Osteocyte (in vitro differentiated cells): ENCODE measurements at regions not wholly inside any gene's neighbourhood (a gene's known extent, or its start where the extent isn't known, plus 50 kb on each side); places are given as distances from the start of the nearest gene placed in this dataset.

Source experiments
- DNase-seq: peaks from one replicate; pipeline ENCODE4 v3.0.0; 2021; ENCODE audit warnings: mixed read lengths; ENCODE audit not compliant: unreplicated experiment; ENCODE audit errors: extremely low spot score
- H3K27ac Mint-ChIP-seq: one replicate; pipeline ENCODE4 v1.8.0; 2021; ENCODE audit warnings: mild to moderate bottlenecking, mixed read lengths; ENCODE audit not compliant: unreplicated experiment
- H3K27me3 Mint-ChIP-seq: one replicate; pipeline ENCODE4 v1.8.0; 2021; ENCODE audit warnings: mixed read lengths; ENCODE audit not compliant: unreplicated experiment
- H3K36me3 Mint-ChIP-seq: one replicate; pipeline ENCODE4 v1.8.0; 2021; ENCODE audit warnings: mixed read lengths; ENCODE audit not compliant: unreplicated experiment
- H3K4me1 Mint-ChIP-seq: one replicate; pipeline ENCODE4 v1.8.0; 2021; ENCODE audit warnings: mixed read lengths; ENCODE audit not compliant: unreplicated experiment
- H3K4me3 Mint-ChIP-seq: one replicate; pipeline ENCODE4 v1.8.0; 2021; ENCODE audit warnings: mild to moderate bottlenecking, moderate library complexity, mixed read lengths; ENCODE audit not compliant: unreplicated experiment
- H3K9me3 Mint-ChIP-seq: one replicate; pipeline ENCODE4 v1.8.0; 2021; ENCODE audit warnings: mixed read lengths; ENCODE audit not compliant: unreplicated experiment
- TF ChIP-seq, protein P1 (sequence below): fragments of 200-600 bp; sonication (generic); IDR thresholded peaks from 2 replicates; pipeline ENCODE4 v1.5.0; 2021; ENCODE audit warnings: antibody characterized with exemption, mild to moderate bottlenecking, moderate library complexity

DNA sequence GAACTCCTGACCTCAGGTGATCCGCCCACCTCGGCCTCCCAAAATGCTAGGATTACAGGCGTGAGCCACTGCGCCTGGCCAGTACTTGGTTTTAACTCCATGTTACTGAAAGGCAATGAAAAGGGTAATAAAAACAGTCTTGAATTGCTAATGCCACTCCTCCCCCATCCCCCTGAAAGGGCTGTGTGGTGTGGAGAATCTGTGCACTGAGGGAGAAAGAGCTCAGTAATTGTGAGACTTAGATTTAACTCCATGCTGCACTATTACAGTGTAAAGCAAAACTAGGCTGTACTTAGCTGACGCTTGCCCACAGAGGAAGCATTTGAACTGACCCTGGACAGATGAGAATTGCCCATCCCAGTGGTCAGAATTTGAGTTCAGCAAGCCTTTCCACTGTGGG lies 1662.4 kb upstream of the ACO1 start:
- Mint-ChIP-seq H3K9me3 (no peaks in the 10 kb centered on the region), H3K27ac (no peak overlapping the region), H3K36me3 (no peaks in the 10 kb centered on the region), H3K4me1 (no peaks in the 10 kb centered on the region), H3K27me3 (no peaks in the 10 kb centered on the region), H3K4me3 (no peak overlapping the region)
- TF ChIP-seq, protein P1, sequence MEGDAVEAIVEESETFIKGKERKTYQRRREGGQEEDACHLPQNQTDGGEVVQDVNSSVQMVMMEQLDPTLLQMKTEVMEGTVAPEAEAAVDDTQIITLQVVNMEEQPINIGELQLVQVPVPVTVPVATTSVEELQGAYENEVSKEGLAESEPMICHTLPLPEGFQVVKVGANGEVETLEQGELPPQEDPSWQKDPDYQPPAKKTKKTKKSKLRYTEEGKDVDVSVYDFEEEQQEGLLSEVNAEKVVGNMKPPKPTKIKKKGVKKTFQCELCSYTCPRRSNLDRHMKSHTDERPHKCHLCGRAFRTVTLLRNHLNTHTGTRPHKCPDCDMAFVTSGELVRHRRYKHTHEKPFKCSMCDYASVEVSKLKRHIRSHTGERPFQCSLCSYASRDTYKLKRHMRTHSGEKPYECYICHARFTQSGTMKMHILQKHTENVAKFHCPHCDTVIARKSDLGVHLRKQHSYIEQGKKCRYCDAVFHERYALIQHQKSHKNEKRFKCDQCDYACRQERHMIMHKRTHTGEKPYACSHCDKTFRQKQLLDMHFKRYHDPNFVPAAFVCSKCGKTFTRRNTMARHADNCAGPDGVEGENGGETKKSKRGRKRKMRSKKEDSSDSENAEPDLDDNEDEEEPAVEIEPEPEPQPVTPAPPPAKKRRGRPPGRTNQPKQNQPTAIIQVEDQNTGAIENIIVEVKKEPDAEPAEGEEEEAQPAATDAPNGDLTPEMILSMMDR: no peak
- no peak for DNase-seq

DNA sequence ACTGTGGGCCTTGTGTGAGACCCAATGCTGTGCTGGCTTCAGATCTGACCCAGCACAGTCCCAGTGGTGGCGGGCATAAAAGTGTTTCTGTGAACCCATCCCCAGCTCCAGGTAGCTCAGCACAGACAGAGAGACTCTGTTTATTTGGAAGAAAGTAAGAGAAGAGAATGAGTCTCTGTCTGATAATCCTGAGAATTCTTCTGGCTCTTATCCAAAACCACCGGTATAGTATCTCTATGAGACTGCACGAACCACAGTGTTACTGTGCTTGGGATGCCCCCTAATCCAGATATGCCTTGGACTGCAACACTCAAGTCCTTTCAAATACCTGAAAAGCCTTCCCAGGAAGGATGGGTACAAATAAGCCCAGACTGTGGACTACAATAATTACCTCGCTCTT lies 1660.8 kb upstream of the ACO1 start:
- DNase-seq: no peak
- Mint-ChIP-seq H3K27me3 (no peaks in the 10 kb centered on the region), H3K9me3 (no peaks in the 10 kb centered on the region), H3K4me3 (no peak overlapping the region), H3K27ac (no peak overlapping the region), H3K36me3 (no peaks in the 10 kb centered on the region), H3K4me1 (no peaks in the 10 kb centered on the region)
- TF ChIP-seq, protein P1: no peak

DNA sequence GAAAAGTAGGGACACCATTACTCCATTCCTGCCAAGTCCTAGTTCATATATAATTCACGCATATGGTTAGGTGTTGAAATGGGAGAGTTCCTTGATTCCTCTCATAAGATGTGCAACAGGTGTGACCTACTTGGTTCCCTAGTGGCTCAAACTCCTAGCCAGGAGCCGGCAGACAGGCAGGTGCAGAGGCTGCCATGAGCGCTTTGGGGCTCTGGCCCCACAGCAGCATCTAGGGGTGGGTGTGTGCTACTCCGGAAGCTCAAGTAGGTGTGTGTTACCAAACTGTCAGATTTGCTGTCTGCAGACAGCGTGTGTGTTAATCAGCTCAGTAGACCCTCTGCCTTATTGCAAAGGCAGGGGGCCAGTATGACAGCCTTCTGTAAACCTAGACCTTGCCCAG lies 1652.4 kb upstream of the ACO1 start:
- Mint-ChIP-seq H3K4me3 (no peak overlapping the region), H3K27me3 (no peaks in the 10 kb centered on the region), H3K36me3 (no peaks in the 10 kb centered on the region), H3K9me3 (no peaks in the 10 kb centered on the region), H3K4me1 (no peaks in the 10 kb centered on the region), H3K27ac (no peak overlapping the region)
- no peak for DNase-seq
- TF ChIP-seq, protein P1: no peak

- H3K27ac Mint-ChIP-seq: no peak overlapping the region
- no peak for DNase-seq
- H3K36me3 Mint-ChIP-seq: no peaks in the 10 kb centered on the region
- no peaks in the 10 kb centered on the region for H3K4me1 Mint-ChIP-seq
- no peak overlapping the region for H3K4me3 Mint-ChIP-seq
- no peaks in the 10 kb centered on the region for H3K27me3 Mint-ChIP-seq
- H3K9me3 Mint-ChIP-seq: no peaks in the 10 kb centered on the region
- TF ChIP-seq, protein P1: no peak
These were observed 1639.6 kb upstream of the ACO1 start for GRCh38 chr9:30744871-30745270.

GRCh38 chr9:30746589-30746988 lies 1637.9 kb upstream of the ACO1 start:
- no peak overlapping the region for H3K4me3 Mint-ChIP-seq
- H3K9me3 Mint-ChIP-seq: no peaks in the 10 kb centered on the region
- TF ChIP-seq, protein P1: no peak
- H3K27me3 Mint-ChIP-seq: no peaks in the 10 kb centered on the region
- no peak overlapping the region for H3K27ac Mint-ChIP-seq
- no peaks in the 10 kb centered on the region for H3K4me1 Mint-ChIP-seq
- no peak for DNase-seq
- no peaks in the 10 kb centered on the region for H3K36me3 Mint-ChIP-seq
